ENCODE measurements at regions not wholly inside any gene's neighbourhood (a gene's known extent, or its start where the extent isn't known, plus 50 kb on each side); places are given as distances from the start of the nearest gene placed in this dataset.
A peak's percentile ranks its signal among the peaks of the same experiment; 100 is the strongest.
"Not testable (repeated sequence)": the region's sequence is repeated elsewhere in the genome, so short reads cannot be mapped to it uniquely, and the experiment has no call there.

DNA sequence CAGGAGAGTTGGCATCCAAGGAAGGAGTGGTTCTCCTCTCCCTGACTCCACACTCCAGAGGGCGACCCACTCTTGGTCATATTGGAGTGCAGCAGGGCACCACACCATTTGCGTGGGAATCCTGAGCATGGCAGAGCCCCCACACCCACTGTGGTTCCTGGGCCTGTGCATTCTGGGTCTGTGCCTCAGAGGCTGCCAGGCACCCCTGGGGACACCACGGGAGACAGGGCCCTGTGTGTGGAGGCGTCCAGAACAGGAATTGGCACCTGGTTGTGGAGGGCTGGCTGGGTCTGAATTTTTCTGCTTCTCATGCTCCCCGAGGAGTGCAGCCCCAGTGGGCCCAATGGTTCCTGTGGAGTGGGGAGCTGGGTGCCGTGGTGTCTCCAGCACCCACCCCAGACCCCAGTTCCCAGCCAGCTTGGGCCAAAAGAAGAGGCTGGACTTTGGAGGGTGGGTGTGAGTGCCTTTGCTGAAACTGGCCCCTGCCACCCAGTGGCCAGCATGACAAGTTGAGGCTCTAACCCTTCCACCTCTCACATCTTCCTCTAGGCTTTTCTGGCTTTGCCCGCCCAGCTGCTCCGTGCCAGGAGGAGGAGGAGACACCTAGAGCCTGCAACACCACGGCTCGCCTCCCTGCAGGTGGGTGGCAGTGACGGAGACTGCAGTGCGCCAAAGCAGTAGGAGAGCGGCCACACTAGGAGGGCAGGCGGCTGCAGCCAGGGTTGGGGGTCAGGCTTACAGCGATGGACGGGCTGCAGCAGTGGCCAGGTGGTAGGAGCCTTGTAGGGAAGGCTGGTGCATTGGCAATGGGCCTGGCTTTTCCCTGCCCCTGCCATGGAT, 250.7 kb downstream of the TP53TG3F start:
- not testable (repeated sequence) for FAIRE-seq; DNase-seq (ENCODE audit: insufficient read length)

GRCh38 chr16:33710696-33711087, 251.3 kb downstream of the TP53TG3F start:
- FAIRE-seq; DNase-seq (ENCODE audit: insufficient read length): not testable (repeated sequence)

DNA sequence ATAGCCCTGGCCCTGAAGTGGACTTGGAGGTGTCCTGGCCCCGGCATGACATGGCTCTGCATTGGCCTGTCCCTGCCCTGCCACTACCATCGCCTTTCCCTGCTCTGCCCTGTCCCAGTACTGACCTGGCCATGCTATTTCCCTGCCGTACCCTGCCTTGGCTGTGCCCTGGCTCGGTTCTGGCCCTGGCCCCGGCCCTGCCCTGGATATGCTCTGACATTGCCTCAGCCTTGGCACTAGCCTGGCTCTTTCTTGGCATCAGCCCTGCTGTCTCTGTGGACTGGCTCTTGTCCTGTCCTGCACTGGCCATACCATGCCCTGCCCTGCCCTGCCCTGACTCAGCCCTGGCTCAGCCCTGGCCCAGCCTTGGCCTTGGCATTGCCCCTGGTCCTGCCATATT, 252.2 kb downstream of the TP53TG3F start:
- DNase-seq (ENCODE audit: insufficient read length); FAIRE-seq: not testable (repeated sequence)

DNA sequence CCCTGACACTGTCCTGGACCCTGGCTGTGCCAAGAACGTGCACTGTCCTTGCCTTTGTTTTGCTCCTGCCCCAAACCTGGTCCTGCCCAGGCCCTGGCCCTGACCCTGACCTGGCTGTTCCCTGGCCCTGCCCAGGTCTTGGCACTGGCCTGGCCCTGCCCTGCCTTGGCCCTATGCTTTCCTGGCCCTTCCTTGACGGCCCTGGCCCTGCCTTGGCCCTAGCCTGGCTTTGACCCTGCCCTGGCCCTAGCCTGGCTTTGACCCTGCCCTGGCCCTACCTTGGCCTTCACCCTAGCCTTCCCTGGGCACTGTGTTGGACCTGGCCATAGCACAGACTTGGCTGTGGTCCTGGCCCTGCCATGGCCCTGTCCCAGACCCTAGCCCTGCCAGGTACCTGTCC, 252.9 kb downstream of the TP53TG3F start:
- FAIRE-seq; DNase-seq (ENCODE audit: insufficient read length): not testable (repeated sequence)

DNA sequence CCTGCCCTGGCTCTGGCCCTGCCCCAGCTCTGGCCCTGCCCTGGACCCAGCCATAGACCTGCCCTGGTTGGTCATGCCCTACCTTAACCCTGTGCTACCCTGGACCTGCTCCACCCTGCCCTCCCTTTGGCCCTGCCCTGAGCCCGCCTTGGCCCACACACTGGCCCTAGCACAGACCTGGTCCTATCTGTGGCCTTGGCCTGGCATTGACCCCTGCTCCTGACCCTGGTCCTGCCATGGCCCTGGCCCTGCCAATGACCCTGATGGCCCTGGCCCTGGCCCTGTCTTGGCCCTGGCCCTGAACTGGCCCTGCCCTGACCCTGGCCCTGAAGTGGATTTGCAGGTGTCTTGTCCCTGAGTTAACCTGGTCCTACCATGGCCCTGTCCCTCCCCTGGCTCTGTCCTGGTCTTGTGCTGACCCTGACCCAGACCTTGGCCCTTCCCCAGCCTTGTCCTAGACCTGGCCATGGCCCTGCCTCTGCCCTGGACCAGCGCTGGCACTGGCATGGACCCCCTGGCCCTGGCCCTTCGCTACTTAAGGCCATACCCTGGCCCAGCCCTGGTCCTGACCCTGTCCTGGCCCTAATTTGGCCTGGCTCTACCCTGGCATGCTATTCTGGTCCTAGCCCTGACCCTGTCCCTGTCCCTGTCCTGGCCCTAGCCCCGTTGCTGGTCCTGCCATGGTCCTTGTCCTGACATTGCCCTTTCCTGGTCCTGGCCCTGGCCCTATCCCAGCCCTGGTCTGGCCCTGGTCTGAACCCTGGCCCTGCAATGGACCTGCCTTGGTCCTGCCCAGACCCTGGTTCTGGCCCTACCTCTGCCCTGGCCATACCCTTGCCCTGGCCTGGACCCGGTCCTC, 253.7 kb downstream of the TP53TG3F start:
- DNase-seq (ENCODE audit: insufficient read length); FAIRE-seq: not testable (repeated sequence)

GRCh38 chr16:33713710-33714538, 254.5 kb downstream of the TP53TG3F start:
- FAIRE-seq = not testable (repeated sequence)

DNA sequence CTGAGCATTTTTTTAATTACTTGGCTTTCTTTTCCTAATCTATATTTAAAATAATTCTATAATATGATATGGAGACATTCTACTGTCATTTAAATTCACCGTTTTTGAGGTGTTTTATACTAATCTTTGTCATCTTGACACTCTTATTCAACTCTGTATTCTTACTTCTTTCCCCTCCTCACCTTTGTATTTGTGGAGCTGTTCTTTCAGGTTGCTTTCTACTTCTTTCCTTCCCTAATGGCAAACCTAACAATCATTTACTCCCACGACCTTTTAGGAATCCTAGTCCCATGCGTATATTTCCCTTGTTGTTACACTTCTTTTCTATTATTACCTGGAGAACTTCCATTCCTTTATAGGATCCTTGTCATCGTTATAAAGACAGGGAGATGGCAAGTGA, 271.8 kb downstream of the TP53TG3F start:
- not testable (repeated sequence) for DNase-seq (ENCODE audit: insufficient read length)
- peak; percentile 33 for FAIRE-seq

More at GRCh38 chr16:33713710-33714538, 254.5 kb downstream of the TP53TG3F start:
- DNase-seq (ENCODE audit: insufficient read length) = not testable (repeated sequence)

GRCh38 chr16:33734650-33735049, 275.2 kb downstream of the TP53TG3F start:
- not testable (repeated sequence) for FAIRE-seq

GRCh38 chr16:33766869-33767765, 307.7 kb downstream of the TP53TG3F start:
- not testable (repeated sequence) for FAIRE-seq; DNase-seq (ENCODE audit: insufficient read length)

More at GRCh38 chr16:33734650-33735049, 275.2 kb downstream of the TP53TG3F start:
- not testable (repeated sequence) for DNase-seq (ENCODE audit: insufficient read length)

DNA sequence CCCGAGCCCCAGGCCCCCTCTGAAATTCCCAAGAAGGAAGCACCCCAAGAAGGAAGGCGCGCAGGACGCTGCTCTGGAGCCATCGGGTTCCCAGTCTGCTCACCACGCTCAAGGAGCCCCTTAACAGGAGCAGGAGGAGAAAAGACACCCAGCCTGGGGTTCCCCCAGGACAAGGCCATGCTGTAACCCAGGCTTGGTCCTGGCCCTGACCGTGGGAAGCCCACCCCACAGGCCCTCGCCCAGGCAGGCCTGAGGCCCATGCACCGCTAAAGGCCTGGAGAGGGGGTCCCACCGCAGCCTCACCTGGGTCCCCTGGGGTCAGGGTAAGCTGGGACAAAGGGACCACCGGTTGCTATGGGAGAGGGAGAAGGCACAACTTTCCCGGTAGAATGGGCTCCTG, 309.3 kb downstream of the TP53TG3F start:
- not testable (repeated sequence) for FAIRE-seq; DNase-seq (ENCODE audit: insufficient read length)

DNA sequence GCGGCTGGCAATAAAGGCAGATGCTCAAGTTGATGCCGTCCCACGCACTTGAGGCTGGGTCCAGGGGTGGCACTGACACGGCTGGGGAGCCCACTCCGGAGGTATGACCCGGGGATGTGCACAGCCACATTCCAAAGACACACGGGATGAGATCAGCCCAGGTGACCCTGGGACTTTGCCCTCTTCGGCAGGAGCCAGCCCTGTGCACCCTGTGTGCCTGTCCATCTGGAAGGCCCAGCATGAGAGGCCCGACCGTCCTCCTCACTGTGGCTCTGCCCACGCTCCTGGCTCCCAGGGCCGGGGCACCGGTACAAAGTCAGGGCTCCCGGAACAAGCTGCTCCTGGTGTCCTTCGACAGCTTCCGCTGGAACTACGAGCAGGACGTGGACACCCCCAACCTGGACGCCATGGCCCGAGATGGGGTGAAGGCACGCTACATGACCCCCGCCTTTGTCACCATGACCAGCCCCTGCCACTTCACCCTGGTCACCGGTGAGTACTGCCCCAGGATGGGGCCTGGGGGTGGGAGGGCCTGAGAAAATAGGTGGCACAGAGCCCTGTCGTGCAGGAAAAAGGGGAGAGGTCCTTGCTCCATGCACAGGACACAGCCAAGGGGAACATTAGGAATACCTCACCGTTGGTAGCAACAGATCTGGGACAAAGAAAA, 309.9 kb downstream of the TP53TG3F start:
- DNase-seq (ENCODE audit: insufficient read length); FAIRE-seq: not testable (repeated sequence)

DNA sequence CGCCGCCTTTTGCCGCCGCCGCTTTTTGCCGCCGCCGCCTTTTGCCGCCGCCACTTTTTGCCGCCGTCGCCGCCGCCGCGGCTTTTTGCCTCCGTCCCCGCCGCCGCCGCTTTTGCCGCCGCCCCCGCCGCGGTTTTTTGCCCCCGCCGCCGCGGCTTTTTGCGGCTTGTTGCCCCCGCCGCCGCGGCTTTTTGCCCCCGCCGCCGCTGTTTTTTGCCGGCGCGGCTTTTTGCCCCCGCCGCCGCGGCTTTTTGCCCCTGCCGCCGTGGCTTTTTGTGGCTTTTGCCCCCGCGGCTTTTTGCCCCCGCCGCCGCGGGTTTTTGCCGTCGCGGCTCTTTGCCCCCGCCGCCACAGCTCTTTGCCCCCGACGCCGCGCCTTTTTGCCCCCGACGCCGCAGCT, 311.1 kb downstream of the TP53TG3F start:
- not testable (repeated sequence) for FAIRE-seq; DNase-seq (ENCODE audit: insufficient read length)

GRCh38 chr16:33771211-33771610, 311.8 kb downstream of the TP53TG3F start:
- DNase-seq (ENCODE audit: insufficient read length); FAIRE-seq: not testable (repeated sequence)

DNA sequence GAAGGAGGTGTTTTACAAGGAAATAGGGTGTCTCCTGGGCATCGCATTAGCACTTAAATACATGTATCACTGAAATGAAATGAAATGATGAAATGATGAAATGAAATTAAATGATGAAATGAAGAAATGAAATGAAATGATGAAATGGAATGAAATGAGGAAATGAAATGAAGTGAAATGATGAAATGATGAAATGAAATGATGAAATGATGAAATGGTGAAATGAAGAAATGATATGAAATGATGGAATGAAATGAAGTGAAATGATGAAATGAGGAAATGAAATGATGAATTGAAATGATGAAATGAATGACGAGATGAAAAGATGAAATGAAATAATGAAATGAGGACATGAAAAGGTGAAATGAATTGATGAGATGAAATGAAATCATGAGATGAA, 314.6 kb downstream of the TP53TG3F start:
- DNase-seq (ENCODE audit: insufficient read length); FAIRE-seq: not testable (repeated sequence)

- not testable (repeated sequence) for DNase-seq (ENCODE audit: insufficient read length); FAIRE-seq
Measured at GRCh38 chr16:33774724-33775123, 315.3 kb downstream of the TP53TG3F start.

DNA sequence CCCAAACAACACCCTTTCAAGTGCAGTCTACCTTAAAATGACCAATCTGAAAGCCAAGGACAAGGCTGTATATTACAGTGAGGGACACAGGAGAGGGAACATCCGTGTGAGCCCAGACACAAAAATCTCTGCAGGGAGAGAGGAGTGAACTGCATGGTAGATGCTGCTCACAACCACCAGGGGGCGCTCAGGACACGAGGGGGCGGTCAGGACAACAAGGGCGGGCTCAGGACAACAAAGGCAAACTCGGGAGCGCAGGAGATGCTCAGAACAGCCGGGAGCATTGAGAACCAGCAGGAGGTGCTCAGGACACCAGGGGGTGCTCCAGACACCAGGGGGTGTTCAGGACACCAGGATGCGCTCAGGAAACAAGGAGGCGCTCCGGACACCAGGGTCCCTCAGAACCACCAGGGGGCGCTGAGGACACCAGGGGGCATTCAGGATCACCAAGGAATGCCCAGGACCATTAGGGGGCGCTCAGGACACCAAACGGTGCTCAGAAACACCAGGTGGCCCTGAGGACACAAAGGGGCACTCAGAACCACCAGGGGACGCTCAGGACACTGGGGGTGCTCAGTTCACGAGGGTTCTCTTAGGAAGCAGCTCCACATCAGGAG, 357.0 kb downstream of the TP53TG3F start:
- DNase-seq (ENCODE audit: insufficient read length); FAIRE-seq: not testable (repeated sequence)

- not testable (repeated sequence) for DNase-seq (ENCODE audit: insufficient read length); FAIRE-seq
Measured at GRCh38 chr16:33824736-33825135, 365.3 kb downstream of the TP53TG3F start.

DNA sequence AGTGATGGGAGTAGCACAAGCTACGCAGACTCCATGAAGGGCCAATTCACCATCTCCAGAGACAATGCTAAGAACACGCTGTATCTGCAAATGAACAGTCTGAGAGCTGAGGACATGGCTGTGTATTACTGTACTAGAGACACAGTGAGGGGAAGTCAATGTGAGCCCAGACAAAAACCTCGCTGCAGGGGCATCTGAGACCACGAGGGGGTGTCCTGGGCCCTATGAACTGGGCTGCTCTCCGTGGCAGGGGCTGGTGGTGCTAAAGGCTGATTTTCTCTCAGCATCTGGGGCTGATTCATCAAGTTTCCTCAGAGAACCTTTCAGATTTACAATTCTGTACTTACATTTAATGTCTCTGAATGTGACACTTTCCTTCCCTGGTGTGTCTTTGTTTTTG, 368.1 kb downstream of the TP53TG3F start:
- FAIRE-seq = not testable (repeated sequence)

More for the DNA sequence above, 368.1 kb downstream of the TP53TG3F start:
- not testable (repeated sequence) for DNase-seq (ENCODE audit: insufficient read length)

Data from GM12892 (cell line).